HG03097 (cell line): ENCODE measurements at regions not wholly inside any gene's neighbourhood (a gene's known extent, or its start where the extent isn't known, plus 50 kb on each side); places are given as distances from the start of the nearest gene placed in this dataset.

Experiments used
- ATAC-seq: cut with Tn5 transposase; IDR thresholded peaks from one replicate; pipeline ENCODE4 v1.9.1; 2021; ENCODE audit not compliant: unreplicated experiment, low FRiP score

DNA sequence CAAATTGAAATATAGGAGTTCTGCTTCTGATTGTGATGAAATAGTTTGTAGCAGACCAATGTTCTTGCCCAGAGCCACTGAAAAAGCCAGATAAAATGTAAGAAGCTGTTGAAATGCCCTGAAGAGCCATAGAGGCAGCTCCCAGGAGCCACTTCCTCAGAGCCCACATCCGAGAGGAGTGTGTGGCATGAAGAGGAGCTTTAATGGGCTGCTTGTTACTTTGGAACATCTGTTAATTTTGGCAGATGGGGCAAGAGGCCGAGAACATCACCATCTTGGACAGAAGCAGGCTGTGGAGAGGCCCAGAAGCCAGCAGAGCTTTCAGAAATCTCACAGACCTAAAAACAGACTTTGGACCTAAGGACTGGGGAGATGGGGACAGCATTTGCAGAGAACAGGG, 370.8 kb downstream of the GADD45G start:
- no peak for ATAC-seq

DNA sequence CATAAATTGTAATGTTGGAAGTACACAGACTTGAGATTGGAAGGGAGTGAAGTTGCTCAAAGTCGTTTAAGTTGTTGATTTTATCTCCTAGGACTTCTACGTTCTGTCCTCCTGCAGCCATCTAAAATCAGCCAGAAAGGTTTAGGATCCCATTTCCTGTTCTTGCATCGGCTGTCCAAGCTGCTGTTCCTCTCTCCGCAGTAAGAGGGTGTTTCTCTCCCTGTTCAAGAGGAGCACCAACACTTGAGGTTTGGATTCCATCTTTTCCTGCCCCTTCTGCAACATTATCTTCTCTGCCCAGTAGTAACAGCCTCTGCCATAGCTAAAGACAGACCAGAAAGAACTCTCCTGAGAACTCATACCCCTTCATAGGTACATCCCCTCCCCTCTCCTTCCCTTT, 373.4 kb downstream of the GADD45G start:
- ATAC-seq: no peak

DNA sequence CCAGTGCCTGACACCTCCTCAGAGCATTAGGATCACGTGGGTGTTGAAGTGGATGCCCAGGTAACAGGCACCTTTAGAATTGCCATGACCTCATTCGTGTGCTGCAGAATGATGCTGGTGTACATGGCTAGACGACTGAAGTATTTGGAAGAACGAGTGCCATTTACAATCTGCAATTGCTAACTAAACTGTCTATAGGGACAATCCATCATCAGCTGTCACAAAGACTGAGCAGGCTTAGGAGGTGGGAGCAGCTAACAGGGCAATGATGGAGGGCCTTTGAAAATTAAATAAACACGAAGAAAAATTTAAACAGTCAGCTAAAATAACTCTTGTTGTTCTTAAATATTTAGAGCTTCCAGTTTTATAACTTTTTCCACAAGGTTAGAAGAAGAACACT, 375.8 kb downstream of the GADD45G start:
- no peak for ATAC-seq

DNA sequence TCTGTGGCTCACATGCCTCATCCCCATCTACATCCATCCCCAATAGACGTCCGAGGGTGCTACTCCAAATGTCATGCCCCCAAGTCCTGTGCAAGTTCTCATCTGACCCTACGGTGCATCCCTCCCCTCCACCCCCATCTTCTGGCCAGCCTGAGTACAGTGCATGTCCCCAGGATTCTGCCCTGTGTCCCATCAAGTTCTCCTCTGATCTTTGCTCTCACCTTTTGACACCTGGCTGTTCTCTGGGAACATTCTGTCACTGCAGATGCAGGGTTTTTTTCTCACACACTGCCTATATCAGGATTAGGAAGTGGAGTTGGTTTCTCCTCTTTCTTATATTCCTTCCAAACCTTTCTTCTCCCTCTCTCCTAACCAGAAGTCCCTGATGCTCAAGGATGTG, 377.2 kb downstream of the GADD45G start:
- ATAC-seq: no peak

DNA sequence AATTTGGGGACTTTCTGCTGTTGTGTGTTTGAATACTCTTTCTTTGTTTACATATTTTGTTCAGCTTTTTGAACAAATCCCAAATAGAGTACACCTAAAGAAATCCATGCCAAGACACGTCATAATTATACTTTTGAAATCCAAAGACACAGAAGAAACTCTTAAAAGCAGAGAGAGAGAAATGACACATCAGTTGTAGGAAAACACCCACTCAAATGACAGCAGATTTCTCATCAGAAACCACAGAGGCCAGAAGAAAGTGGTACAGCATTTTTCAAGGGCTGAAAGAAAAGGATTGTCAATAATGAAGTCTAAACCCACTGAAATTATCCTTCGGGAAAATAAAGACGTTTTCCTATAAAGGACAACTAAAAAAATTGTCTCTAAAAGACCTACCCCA, 378.6 kb downstream of the GADD45G start:
- no peak for ATAC-seq

DNA sequence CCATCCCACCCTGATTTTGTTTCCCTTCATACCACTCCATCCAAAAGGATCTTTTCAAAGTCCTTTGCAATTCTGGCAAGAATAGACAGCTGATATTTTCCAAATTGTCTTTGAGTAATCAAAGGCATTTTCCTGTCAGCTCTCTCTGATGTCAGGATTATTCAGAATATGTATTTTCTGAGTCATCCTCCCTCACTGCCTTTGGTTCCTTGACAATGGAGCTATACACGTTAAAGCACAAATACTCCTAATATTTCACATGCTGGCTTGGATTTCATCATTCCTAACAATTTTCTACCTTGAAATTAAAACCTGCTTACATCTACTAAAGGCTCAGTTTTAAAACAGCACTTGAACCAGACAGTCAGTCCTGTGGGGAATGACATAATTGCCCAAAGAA, 379.4 kb downstream of the GADD45G start:
- ATAC-seq: no peak

DNA sequence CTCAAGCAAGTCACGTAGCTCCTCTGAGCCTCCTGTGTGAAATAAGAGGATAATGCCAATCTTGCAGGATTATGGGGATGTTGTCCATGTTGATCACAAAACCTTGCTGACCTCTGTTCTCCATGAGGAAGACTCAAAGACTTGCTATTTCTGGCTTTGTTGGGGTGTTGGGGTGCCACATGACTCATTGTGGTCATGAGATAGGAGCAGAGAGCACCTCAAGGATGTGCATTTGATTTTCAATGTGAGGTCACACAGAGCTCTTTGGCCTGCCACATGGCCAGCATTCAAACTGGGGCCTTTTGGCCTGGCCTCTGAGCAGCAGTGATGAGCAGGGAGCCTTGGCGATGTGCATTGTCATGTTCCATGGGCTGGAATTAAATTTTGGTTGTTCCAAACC, 380.3 kb downstream of the GADD45G start:
- ATAC-seq: no peak

DNA sequence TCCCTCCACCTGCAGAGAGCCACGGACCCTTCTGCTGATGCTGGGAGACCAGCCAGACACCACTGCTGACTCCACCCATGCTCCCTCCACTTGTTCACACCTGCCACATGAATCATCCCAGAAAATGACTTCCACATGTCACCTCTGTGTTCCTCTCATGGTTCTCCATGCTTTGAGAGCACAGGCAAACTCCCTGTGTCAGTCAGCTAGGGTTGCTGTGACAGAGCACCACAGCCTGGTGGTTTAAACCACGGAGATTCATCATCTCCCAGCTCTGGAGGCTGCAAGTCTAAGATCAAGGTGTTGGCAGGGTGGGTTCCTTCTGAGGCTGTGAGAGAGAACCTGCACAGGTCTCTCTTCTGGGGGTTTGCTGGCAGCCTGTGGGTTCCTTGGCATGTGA, 381.4 kb downstream of the GADD45G start:
- ATAC-seq: no peak

DNA sequence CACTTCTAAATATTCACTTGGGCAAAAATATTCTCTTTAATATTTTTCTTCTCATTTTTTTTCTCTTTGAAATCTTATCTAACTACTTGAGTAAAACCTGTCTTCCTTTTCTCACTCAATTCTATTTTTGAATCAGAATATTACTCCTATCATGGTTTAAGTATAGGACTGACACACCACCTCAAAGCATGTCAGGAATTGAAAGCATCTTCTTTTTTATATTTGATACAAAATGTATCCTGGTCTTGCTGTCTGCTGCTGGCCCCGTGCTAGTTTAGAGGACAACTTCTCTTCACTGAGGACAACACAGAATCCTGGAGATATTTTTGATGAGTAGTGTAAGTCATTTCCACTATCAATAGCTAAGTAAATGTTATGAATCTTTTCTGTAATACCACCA, 383.6 kb downstream of the GADD45G start:
- no peak for ATAC-seq

DNA sequence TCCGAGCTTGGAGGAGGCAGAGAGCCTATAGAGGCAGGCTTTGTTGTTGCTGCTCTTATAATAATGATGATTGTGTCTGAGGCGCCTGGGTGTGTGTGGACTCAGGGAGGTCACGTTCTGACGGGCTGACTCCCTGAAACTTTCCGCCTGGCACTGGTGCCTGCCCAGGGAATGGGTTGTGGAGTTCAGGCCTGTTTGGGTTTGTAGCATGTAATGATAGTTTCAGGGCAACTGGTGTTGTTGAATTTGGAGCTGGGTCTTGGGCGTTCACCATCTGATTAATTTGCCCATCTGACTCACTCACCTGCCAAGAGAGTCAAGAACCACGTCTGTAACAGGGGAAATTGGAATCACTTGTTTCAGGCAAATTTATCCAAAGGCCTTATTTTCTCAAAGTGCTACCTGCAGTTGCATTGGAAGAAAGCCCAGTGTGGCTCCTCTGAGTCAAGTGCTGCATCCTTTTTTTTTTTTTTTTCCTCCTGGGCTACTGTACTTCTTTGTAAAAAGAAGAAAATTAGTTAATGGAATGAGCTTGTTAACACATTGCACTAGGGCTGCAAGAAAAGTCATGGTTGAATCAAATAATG, 386.5 kb downstream of the GADD45G start:
- ATAC-seq: no peak

DNA sequence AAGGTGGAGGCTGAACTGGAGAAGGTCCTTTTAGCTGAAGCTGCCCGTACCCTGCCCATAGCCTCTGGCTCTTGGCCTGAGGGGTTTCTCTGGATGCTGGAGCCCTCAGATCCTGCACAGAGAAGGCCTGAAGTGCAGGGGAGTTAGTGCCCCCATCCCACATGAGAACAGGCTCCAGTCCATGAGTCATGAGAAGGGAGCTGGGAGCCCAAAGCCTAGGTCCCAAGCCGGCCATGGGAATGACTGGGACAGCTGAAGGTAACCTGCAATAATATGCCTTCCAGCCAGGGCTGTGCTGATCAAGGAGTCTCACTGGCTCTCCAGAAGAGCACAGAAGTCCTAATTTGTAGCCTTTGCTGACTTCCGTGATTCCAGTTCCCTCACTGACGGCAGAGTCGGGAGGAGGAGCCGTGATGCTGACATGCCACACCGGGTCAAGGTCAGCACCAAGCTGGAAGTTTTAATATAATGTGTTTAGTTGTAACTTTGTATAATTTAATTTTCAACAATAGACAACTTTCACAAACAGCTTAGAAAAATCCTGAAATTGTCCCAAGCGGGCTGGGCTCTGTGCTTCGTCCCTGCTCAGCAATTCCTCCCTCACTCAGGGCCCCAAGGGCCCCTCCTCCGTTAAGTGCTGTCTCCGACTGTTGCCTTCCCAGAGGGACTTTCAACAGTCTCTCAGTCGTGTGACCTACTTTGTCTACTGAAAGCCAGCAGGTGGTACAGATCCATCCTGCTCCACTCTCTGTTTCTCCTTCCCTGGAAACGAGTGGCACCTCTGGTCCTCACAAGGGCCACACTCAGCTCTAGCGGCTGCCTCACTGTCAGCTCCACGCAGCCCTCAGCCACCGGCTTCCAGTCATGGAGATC, 387.8 kb downstream of the GADD45G start:
- ATAC-seq: no peak

DNA sequence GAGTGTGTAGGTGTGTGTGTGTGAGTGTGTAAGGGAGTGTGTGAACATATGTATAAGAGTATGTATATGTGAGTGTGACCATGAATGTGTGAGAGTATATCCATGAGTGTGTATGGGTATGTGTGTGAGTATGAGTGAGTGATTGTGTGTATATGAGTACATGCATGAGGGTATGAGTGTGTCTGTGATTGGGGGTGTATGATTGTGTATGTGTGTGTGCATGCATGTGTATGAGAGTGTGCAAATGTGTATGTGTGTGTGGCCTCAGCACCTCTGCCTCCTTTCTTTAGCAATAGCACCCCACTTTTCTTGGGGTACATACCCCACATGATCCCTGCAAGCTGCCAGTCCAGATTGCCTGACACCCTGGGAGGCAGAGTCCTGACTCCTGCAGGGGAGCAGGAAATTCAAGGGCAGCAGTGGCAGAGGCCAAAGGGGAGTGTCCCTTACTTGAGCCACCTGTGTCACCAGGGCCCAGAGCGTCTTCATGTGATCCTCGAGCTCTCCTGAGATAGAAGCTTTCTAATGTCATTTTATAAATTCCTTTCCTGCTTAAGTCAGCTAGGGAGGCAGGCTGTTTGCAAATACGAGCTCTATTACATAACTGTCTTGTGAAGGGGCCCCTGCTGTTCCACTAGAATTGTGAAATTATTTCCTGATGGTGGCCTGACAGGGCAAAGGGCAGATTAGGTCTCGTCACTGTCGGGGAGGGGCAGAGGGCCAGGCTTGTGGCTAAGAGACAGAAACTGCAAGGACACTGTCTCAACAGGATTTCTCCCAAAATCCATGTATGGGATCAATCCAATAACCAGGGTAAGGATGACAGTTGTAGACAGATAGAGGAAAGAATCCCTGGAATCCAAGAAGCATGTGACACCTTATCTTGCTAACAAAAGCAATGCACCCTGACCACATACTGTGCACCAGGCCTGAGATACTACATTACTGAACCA, 389.1 kb downstream of the GADD45G start:
- ATAC-seq: no peak

DNA sequence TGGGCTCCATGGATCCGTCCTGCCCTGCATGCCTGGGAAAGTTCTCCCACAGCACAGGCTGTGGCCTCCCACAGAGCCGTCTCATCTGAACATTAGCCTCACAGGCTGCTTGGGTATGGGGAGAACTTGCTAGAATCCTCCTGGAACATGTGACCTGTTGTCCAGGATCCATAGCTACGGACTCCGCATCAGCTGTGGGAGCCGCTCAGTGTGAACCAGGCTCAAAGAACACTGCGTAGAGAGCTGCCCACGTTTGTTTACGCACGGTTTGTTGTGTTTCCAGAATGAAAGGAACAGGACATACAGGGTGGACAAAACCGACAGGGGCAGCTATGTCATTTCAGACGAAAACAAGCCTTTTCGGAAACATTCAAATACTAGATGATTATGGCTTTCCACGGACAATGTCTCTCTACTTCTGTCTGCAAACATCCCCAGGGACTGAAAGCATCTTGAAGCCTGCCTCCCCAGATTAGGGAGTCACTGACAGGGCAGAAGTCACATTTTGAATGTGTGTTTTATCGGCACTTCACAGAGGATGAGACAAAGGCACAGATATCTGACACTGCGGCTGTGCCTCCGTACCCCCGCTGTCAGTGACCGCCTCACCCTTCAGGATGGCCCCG, 390.3 kb downstream of the GADD45G start:
- ATAC-seq: no peak

DNA sequence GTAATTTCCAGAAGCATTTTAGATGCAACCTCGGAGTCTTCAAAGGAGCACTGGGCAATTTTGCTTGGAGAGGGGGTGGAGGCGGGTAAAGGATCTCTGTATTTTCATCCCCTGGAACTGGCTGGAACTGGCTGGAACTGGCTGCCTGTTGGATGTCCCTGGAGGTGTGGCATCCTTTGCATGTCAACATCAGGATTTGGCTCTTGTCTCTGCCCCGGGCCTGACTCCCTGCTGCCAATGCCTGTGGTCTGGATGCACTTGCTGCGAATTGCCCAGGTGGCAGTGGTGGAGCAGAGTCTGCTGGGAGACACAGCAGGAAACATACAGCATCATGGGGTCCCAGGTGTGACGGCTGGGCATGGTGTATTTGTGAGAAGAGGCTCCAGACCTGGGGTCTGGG, 391.3 kb downstream of the GADD45G start:
- ATAC-seq: no peak

DNA sequence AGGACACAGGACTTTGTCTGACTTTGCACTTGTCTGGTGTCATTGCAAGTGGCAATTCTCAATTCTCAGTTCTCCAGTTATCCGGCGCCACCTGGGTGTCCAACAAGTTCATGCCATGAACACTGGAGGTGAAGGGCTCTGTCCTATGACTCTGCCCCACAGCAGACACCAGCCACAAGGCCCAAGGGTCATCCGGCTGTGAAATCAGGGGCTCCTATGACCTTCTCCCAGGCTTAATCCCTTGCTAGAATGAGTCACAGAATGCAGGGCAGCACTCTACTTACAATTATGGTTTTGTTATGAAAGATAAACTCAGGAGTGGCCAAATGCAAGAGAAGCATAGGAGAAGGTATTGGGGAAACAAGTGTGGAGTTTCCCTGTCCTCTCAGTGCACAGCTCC, 392.0 kb downstream of the GADD45G start:
- ATAC-seq: no peak

DNA sequence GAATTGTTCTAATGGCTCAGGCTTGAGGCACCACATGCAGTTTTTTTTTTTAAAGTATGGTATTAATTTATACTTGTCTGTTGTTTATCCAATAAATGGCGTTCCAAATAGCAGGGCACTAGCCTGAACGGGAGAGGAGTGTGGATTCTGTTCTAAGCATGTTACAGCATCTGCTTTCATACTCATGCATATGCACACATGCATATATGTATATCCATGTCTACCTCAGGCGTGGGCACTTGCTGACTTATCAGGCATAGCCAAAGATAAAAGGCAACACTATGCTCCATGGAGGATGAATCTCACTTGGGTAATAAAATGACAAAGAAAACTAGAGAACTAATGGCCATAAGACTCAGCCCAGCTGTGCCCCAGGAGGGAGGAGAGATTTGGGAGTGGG, 393.8 kb downstream of the GADD45G start:
- no peak for ATAC-seq

DNA sequence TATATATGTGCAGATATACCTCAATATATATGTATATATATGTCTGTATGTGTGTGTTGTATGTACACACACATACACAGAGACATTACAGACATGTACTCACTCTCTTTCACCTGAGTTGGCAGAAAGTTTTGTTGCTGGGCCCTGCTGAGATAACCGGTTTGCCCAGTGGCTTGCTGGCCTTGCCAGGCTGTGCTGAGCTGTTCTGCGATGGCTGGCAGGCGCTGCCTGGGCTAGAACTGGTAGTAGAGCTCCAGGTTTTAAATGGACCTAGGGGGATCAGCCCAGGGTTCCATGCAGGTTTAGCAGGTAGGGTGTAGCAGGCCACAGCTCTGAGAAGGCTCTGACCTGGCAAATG, 394.3 kb downstream of the GADD45G start:
- no peak for ATAC-seq

DNA sequence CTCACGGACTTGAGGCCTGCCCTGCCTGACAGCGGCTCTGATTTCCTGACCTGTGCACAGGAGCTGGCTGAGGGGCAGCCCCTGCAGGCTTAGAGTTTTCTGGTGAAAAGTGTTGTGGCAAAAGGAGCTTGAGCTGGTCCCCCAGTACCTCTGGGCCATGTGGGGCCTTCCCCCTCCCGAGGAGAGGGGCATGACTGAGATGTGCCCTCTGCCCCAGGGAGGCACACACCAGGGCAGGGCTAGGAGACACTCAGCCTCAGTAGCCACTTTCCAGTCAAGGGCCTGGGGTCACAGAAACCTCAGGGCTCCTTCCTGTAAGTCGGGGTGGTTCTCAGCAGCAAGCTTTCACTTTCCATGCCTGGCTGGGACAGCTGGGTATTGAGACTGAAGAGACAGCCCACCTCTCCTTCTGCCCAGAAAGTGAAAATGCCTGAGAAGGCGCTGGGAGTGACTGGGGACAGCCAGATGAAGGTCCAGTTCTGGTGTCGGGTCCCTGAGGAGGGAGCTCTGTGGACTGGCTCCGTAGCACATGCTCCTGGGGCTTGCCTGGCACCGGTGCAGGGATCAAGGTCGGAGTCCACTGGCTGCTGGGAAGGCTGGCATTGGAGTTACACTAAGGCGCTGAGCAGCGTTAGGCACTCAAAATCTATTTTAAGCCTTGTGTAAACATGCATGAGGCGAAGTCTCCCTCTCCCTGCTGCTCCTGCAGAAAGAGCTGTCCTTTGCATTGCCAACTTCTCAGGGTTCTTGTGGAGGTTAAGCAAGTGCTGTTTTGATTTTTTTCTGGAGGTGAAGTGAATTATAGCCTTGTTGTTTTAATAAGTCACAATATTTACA, 394.9 kb downstream of the GADD45G start:
- ATAC-seq: peak; percentile 93

DNA sequence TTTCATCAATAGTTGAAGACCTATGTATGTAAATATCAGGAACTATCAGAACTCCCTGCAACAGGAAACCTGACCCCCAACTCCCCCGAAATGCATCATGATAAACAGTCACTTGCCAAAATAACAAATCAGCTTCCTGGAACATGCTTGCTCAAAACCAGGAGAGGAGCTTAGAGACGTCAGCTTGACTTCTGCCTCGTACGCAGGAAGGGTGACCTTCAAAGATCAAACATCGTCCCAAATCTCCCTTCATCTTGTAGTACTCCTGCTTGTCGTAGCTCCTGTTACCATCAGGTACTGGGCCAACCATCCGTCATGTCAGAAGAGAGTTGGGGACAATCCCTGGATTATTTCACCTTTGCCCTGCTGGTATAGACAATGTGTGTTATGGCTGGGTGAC, 396.1 kb downstream of the GADD45G start:
- no peak for ATAC-seq

DNA sequence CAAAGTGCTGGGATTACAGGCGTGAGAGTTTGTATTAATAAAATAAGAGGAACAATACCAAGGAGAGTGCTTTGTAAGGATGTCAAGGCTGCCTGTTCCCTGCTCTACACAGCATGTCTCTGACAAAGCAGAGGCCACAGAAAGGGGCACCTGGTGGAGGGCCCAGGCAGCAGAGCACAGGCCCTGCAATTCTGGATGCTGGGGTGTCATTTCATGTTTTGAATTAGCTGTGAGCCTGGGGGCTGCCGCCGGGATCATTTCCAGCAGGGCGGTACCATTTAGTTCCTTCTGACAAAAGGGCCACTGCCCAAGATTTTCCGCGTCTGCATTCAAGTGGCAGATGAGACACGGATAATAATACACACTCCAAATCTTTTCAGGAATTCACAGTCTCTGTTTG, 396.9 kb downstream of the GADD45G start:
- no peak for ATAC-seq
